VCaP (cell line): ENCODE measurements at regions not wholly inside any gene's neighbourhood (a gene's known extent, or its start where the extent isn't known, plus 50 kb on each side); places are given as distances from the start of the nearest gene placed in this dataset.

Experiments
- H3K27ac ChIP-seq: fragments of 450-650 bp; 2 replicates; pipeline ENCODE4 v1.5.1; 2017
- CTCF ChIP-seq: fragments of 450-650 bp; conservative IDR thresholded peaks from 2 replicates; pipeline ENCODE4 v1.5.1; 2017; ENCODE audit warnings: mild to moderate bottlenecking, moderate library complexity

- no peak for TF ChIP-seq CTCF
- no peak overlapping the region for H3K27ac ChIP-seq
These were observed 401.1 kb upstream of the LYPLAL1 start for GRCh38 chr1:218772575-218772974.

GRCh38 chr1:218775501-218776021, 398.1 kb upstream of the LYPLAL1 start:
- TF ChIP-seq CTCF: no peak
- no peak overlapping the region for H3K27ac ChIP-seq

- TF ChIP-seq CTCF: no peak
- H3K27ac ChIP-seq: no peak overlapping the region
These were observed 395.2 kb upstream of the LYPLAL1 start for GRCh38 chr1:218778257-218779126.

- H3K27ac ChIP-seq: no peak overlapping the region
- TF ChIP-seq CTCF: no peak
These were observed 394.2 kb upstream of the LYPLAL1 start for GRCh38 chr1:218779341-218780100.

GRCh38 chr1:218783131-218783530, 390.5 kb upstream of the LYPLAL1 start:
- H3K27ac ChIP-seq: no peak overlapping the region
- no peak for TF ChIP-seq CTCF

GRCh38 chr1:218783916-218784315, 389.8 kb upstream of the LYPLAL1 start:
- no peak overlapping the region for H3K27ac ChIP-seq
- TF ChIP-seq CTCF: no peak

GRCh38 chr1:218785928-218786327, 387.8 kb upstream of the LYPLAL1 start:
- no peak for TF ChIP-seq CTCF
- no peak overlapping the region for H3K27ac ChIP-seq
